GM18867 (cell line): ENCODE measurements at regions not wholly inside any gene's neighbourhood (a gene's known extent, or its start where the extent isn't known, plus 50 kb on each side); places are given as distances from the start of the nearest gene placed in this dataset.
"Not testable (repeated sequence)": the region's sequence is repeated elsewhere in the genome, so short reads cannot be mapped to it uniquely, and the experiment has no call there.

Experiments used
- ATAC-seq: cut with Tn5 transposase; IDR thresholded peaks from one replicate; pipeline ENCODE4 v1.9.1; 2021; ENCODE audit warnings: mild to moderate bottlenecking, moderate library complexity; ENCODE audit not compliant: unreplicated experiment

- no peak for ATAC-seq
These were observed 58.1 kb upstream of the DHRS4 start for GRCh38 chr14:23895480-23895879.

DNA sequence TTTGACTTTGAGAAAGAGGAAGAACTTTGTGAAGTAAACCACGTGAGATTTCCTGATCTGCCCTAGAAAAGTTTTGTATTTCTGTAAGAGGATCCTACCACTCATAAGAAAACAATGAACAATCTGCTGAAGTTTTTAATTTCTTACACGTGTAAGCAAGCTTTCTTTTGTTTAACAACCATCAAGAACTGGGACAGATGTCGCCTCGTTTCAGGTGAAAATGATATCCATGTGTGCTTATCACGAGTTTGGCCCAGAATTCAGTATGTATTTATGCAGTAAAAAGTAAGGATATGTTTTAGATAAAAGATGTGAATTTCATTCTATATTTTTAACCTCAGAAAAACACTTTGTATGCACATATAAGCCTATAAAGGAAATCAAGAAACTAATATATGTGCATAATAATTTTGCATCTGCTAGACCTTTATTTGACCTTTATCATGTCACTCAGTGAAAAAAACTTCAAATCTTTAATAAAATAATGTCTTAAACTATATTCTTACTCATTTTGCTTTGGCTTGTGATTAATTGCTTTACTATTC is 56.9 kb upstream of the DHRS4 start:
- no peak for ATAC-seq

- not testable (repeated sequence) for ATAC-seq
These were observed 56.3 kb upstream of the DHRS4 start for GRCh38 chr14:23897291-23897690.

GRCh38 chr14:23898359-23898758 is 55.2 kb upstream of the DHRS4 start:
- not testable (repeated sequence) for ATAC-seq

DNA sequence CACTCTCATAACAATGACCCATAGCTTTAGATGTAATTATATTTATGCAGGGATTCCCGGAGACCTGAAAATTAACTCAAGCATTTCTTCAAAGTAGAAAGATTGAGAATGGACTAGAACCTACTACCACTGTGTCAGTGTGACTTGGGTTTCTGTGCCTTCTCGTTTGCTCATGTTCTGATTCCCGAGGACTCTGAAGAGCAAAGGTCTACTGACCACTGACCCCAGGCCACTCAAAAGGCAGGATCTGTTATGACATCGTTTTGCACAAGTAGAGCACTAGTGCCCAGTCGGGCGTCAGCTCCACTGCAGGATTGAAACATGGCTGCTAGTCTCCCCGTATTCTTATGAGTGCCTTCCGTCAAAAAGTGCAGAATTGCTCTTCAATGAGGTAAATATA is 53.8 kb upstream of the DHRS4 start:
- no peak for ATAC-seq

GRCh38 chr14:23903442-23903841 is 50.1 kb upstream of the DHRS4 start:
- no peak for ATAC-seq
